ENCODE measurements at regions not wholly inside any gene's neighbourhood (a gene's known extent, or its start where the extent isn't known, plus 50 kb on each side); places are given as distances from the start of the nearest gene placed in this dataset.

DNA sequence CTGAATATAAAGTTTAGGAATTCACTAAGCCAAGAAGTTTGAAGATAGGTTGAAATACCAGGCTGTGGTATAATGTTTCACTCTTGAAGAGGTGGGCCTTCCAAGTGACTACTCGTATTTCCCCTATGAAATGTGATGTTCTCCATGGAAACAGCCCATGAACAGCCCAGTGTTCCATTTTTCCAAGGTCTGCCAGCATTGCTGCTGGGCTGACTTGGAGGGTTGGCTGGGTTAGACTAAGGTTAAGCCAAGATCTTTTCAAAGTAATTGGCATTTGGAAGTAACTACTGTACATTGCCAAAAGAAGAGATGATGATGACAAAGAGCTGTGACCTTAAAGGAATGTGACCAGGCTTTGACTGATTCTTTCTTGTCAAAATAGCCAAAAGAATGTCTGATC, 73.8 kb downstream of the RPE65 start:
- TF ChIP-seq, protein P1, sequence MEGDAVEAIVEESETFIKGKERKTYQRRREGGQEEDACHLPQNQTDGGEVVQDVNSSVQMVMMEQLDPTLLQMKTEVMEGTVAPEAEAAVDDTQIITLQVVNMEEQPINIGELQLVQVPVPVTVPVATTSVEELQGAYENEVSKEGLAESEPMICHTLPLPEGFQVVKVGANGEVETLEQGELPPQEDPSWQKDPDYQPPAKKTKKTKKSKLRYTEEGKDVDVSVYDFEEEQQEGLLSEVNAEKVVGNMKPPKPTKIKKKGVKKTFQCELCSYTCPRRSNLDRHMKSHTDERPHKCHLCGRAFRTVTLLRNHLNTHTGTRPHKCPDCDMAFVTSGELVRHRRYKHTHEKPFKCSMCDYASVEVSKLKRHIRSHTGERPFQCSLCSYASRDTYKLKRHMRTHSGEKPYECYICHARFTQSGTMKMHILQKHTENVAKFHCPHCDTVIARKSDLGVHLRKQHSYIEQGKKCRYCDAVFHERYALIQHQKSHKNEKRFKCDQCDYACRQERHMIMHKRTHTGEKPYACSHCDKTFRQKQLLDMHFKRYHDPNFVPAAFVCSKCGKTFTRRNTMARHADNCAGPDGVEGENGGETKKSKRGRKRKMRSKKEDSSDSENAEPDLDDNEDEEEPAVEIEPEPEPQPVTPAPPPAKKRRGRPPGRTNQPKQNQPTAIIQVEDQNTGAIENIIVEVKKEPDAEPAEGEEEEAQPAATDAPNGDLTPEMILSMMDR (IDR thresholded peaks at IDR 0.05) = no peak
- TF ChIP-seq POLR2A (IDR thresholded peaks at IDR 0.05) = no peak

Data from right lobe of liver (tissue), 4 donors.